ENCODE measurements at regions not wholly inside any gene's neighbourhood (a gene's known extent, or its start where the extent isn't known, plus 50 kb on each side); places are given as distances from the start of the nearest gene placed in this dataset.

- DNase-seq (ENCODE audit: low read depth, low spot score) = no peak
These were observed 322.1 kb upstream of the RNF32 start for GRCh38 chr7:156318426-156318825.

- DNase-seq (ENCODE audit: low read depth, low spot score) = no peak
These were observed 331.5 kb upstream of the RNF32 start for GRCh38 chr7:156309016-156309620.

- DNase-seq (ENCODE audit: low read depth, low spot score) = no peak
These were observed 333.4 kb upstream of the RNF32 start for GRCh38 chr7:156307193-156307592.

- DNase-seq (ENCODE audit: low read depth, low spot score) = no peak
These were observed 335.2 kb upstream of the RNF32 start for GRCh38 chr7:156305351-156305750.

- DNase-seq (ENCODE audit: low read depth, low spot score) = no peak
These were observed 357.8 kb upstream of the RNF32 start for GRCh38 chr7:156282816-156283215.

GRCh38 chr7:156279635-156280034, 360.9 kb upstream of the RNF32 start:
- no peak for DNase-seq (ENCODE audit: low read depth, low spot score)

GRCh38 chr7:156275292-156275691, 365.3 kb upstream of the RNF32 start:
- DNase-seq (ENCODE audit: low read depth, low spot score) = no peak

GRCh38 chr7:156274557-156274956, 366.0 kb upstream of the RNF32 start:
- DNase-seq (ENCODE audit: low read depth, low spot score) = no peak

- no peak for DNase-seq (ENCODE audit: low read depth, low spot score)
These were observed 379.0 kb upstream of the RNF32 start for GRCh38 chr7:156261581-156261980.

GRCh38 chr7:156257904-156258303, 382.7 kb upstream of the RNF32 start:
- DNase-seq (ENCODE audit: low read depth, low spot score) = no peak

GRCh38 chr7:156255635-156256034, 384.9 kb upstream of the RNF32 start:
- DNase-seq (ENCODE audit: low read depth, low spot score) = no peak

- no peak for DNase-seq (ENCODE audit: low read depth, low spot score)
These were observed 388.7 kb upstream of the RNF32 start for GRCh38 chr7:156251861-156252260.

- DNase-seq (ENCODE audit: low read depth, low spot score) = no peak
These were observed 400.0 kb upstream of the RNF32 start for GRCh38 chr7:156240532-156240931.

- no peak for DNase-seq (ENCODE audit: low read depth, low spot score)
These were observed 402.0 kb upstream of the RNF32 start for GRCh38 chr7:156238366-156239133.

- no peak for DNase-seq (ENCODE audit: low read depth, low spot score)
These were observed 403.0 kb upstream of the RNF32 start for GRCh38 chr7:156237614-156238013.

GRCh38 chr7:156236936-156237599, 403.5 kb upstream of the RNF32 start:
- no peak for DNase-seq (ENCODE audit: low read depth, low spot score)

- DNase-seq (ENCODE audit: low read depth, low spot score) = no peak
These were observed 404.2 kb upstream of the RNF32 start for GRCh38 chr7:156236181-156236889.

- no peak for DNase-seq (ENCODE audit: low read depth, low spot score)
These were observed 405.7 kb upstream of the RNF32 start for GRCh38 chr7:156234666-156235494.

GRCh38 chr7:156234192-156234591, 406.4 kb upstream of the RNF32 start:
- DNase-seq (ENCODE audit: low read depth, low spot score) = no peak

GRCh38 chr7:156232931-156233705, 407.5 kb upstream of the RNF32 start:
- DNase-seq (ENCODE audit: low read depth, low spot score) = no peak

- no peak for DNase-seq (ENCODE audit: low read depth, low spot score)
These were observed 410.0 kb upstream of the RNF32 start for GRCh38 chr7:156230576-156230975.
